ENCODE measurements at regions not wholly inside any gene's neighbourhood (a gene's known extent, or its start where the extent isn't known, plus 50 kb on each side); places are given as distances from the start of the nearest gene placed in this dataset.
A peak's percentile ranks its signal among the peaks of the same experiment; 100 is the strongest.

GRCh38 chr11:81825346-81825745 is 908.3 kb downstream of the FAM181B start:
- Histone ChIP-seq H2BK120ac (ENCODE audit: low read depth, low read length) (no peak overlapping the region), H3K9ac (ENCODE audit: low read depth, low read length, poor library complexity) (no peak overlapping the region), H2BK15ac (ENCODE audit: low read length) (no peak overlapping the region), H2AK5ac (ENCODE audit: low read depth, low read length) (no peak overlapping the region), H3K23ac (ENCODE audit: low read depth, low read length, poor library complexity) (no peak overlapping the region), H3K4me3 (ENCODE audit: low read length in 2 of 2) (peak overlapping the region in 1 of 2 donors; percentile 40), H2AFZ (ENCODE audit: low read length) (no peak overlapping the region), H4K91ac (ENCODE audit: low read depth, low read length, poor library complexity) (no peak overlapping the region), H3K4me2 (ENCODE audit: insufficient read depth, low read length, poor library complexity, severe bottlenecking) (no peak overlapping the region), H3K14ac (ENCODE audit: low read length) (no peak overlapping the region), H2BK12ac (ENCODE audit: low read length) (no peak overlapping the region), H3K18ac (ENCODE audit: low read length) (no peak overlapping the region), H3K4me1 (ENCODE audit: control insufficient read depth in 2 of 2, insufficient read depth in 1 of 2, low read depth in 1 of 2, low read length in 2 of 2) (no peaks in the 10 kb centered on the region), H2BK5ac (ENCODE audit: low read length) (no peak overlapping the region), H4K8ac (ENCODE audit: low read depth, low read length) (no peak overlapping the region), H3K4ac (ENCODE audit: low read length) (no peak overlapping the region), H3K9me3 (replicated peaks in 1 of 2; ENCODE audit: control insufficient read depth in 2 of 2, insufficient read depth in 1 of 2, low read depth in 1 of 2, low read length in 2 of 2) (no peaks in the 10 kb centered on the region), H3K79me1 (ENCODE audit: low read depth, low read length) (no peaks in the 10 kb centered on the region), H3K27ac (replicated peaks; ENCODE audit: low read length) (no peak overlapping the region), H3K27me3 (ENCODE audit: control insufficient read depth in 3 of 3, insufficient read depth in 3 of 3, low read depth in 1 of 3, low read length in 3 of 3) (no peaks in the 10 kb centered on the region), H3K36me3 (replicated peaks in 1 of 2; ENCODE audit: control insufficient read depth in 2 of 2, insufficient read depth in 2 of 2, low read length in 2 of 2) (no peaks in the 10 kb centered on the region)
- no peak for DNase-seq (ENCODE audit: low spot score)

DNA sequence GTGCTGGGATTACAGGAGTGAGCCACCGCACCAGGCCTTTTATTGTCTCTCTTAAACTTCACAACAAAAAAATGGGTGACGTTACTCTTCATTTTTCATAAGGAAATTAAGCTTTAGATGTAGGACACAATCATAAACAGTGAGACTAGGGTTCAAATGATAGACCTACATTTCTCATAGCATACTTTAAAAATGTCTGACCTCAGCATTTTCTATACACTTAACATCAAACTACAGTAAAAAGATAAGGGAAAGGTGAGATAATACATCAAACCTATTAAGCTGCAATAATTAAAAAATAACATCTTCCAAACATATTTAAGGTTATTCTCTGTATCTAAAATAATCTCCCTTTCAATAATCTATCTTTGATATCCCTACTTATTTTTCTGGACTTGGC is 914.2 kb downstream of the FAM181B start:
- no peak overlapping the region for H2AFZ ChIP-seq (ENCODE audit: low read length)
- no peak overlapping the region for H2BK120ac ChIP-seq (ENCODE audit: low read depth, low read length)
- no peak overlapping the region for H3K23ac ChIP-seq (ENCODE audit: low read depth, low read length, poor library complexity)
- no peak overlapping the region for H4K91ac ChIP-seq (ENCODE audit: low read depth, low read length, poor library complexity)
- no peak overlapping the region for H3K18ac ChIP-seq (ENCODE audit: low read length)
- no peak overlapping the region for H3K14ac ChIP-seq (ENCODE audit: low read length)
- H3K4ac ChIP-seq (ENCODE audit: low read length), result no peak overlapping the region
- no peak overlapping the region for H3K4me2 ChIP-seq (ENCODE audit: insufficient read depth, low read length, poor library complexity, severe bottlenecking)
- H3K9me3 ChIP-seq (replicated peaks in 1 of 2; ENCODE audit: control insufficient read depth in 2 of 2, insufficient read depth in 1 of 2, low read depth in 1 of 2, low read length in 2 of 2), result no peaks in the 10 kb centered on the region
- H4K8ac ChIP-seq (ENCODE audit: low read depth, low read length), result no peak overlapping the region
- WGBS, 2 donors (ENCODE audit: extremely low coverage in 2 of 2, insufficient read length in 2 of 2, insufficient replicate concordance in 1 of 2), result no CpG with 5 or more reads among the region's 2 CpGs
- no peak overlapping the region for H2BK12ac ChIP-seq (ENCODE audit: low read length)
- H2BK5ac ChIP-seq (ENCODE audit: low read length), result no peak overlapping the region
- DNase-seq (ENCODE audit: low spot score), result no peak
- H3K4me3 ChIP-seq (ENCODE audit: low read length in 2 of 2), result no peak overlapping the region
- H3K9ac ChIP-seq (ENCODE audit: low read depth, low read length, poor library complexity), result no peak overlapping the region
- no peaks in the 10 kb centered on the region for H3K4me1 ChIP-seq (ENCODE audit: control insufficient read depth in 2 of 2, insufficient read depth in 1 of 2, low read depth in 1 of 2, low read length in 2 of 2)
- H2AK5ac ChIP-seq (ENCODE audit: low read depth, low read length), result no peak overlapping the region
- H3K79me1 ChIP-seq (ENCODE audit: low read depth, low read length), result no peaks in the 10 kb centered on the region
- no peak overlapping the region for H2BK15ac ChIP-seq (ENCODE audit: low read length)
- no peak overlapping the region for H3K27ac ChIP-seq (replicated peaks; ENCODE audit: low read length)
- no peaks in the 10 kb centered on the region for H3K36me3 ChIP-seq (replicated peaks in 1 of 2; ENCODE audit: control insufficient read depth in 2 of 2, insufficient read depth in 2 of 2, low read length in 2 of 2)
- no peaks in the 10 kb centered on the region for H3K27me3 ChIP-seq (ENCODE audit: control insufficient read depth in 3 of 3, insufficient read depth in 3 of 3, low read depth in 1 of 3, low read length in 3 of 3)

DNA sequence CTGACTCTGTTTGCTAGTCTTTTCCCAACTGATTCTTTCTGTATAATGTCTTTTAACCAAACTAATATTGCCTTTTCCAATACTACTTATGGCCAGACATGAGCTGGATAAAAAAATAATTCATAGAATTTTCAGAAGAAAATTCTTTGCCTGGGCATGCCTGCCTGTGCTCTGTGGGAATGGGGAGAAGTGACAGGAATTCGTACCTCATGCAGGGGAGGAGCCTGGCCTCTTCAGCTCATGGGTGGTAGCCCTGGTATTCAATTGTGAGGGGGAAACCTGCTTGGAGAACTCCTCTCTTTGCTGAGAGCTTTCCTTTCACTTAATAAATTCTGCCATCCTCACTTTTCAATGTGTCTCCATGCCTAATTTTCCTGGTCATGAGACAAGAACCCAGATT is 928.8 kb downstream of the FAM181B start:
- no peak overlapping the region for H2AK5ac ChIP-seq (ENCODE audit: low read depth, low read length)
- no peak overlapping the region for H2BK120ac ChIP-seq (ENCODE audit: low read depth, low read length)
- H3K23ac ChIP-seq (ENCODE audit: low read depth, low read length, poor library complexity), result no peak overlapping the region
- no peaks in the 10 kb centered on the region for H3K4me1 ChIP-seq (ENCODE audit: control insufficient read depth in 2 of 2, insufficient read depth in 1 of 2, low read depth in 1 of 2, low read length in 2 of 2)
- no peak overlapping the region for H4K8ac ChIP-seq (ENCODE audit: low read depth, low read length)
- H2AFZ ChIP-seq (ENCODE audit: low read length), result peak overlapping the region; percentile 24
- H3K9me3 ChIP-seq (replicated peaks in 1 of 2; ENCODE audit: control insufficient read depth in 2 of 2, insufficient read depth in 1 of 2, low read depth in 1 of 2, low read length in 2 of 2), result no peaks in the 10 kb centered on the region
- no peak overlapping the region for H2BK12ac ChIP-seq (ENCODE audit: low read length)
- H4K91ac ChIP-seq (ENCODE audit: low read depth, low read length, poor library complexity), result no peak overlapping the region
- no peaks in the 10 kb centered on the region for H3K79me1 ChIP-seq (ENCODE audit: low read depth, low read length)
- WGBS, 2 donors (ENCODE audit: extremely low coverage in 2 of 2, insufficient read length in 2 of 2, insufficient replicate concordance in 1 of 2), result no CpG with 5 or more reads among the region's 1 CpG
- H3K27ac ChIP-seq (replicated peaks; ENCODE audit: low read length), result no peak overlapping the region
- no peak overlapping the region for H2BK5ac ChIP-seq (ENCODE audit: low read length)
- H3K27me3 ChIP-seq (ENCODE audit: control insufficient read depth in 3 of 3, insufficient read depth in 3 of 3, low read depth in 1 of 3, low read length in 3 of 3), result no peaks in the 10 kb centered on the region
- no peaks in the 10 kb centered on the region for H3K36me3 ChIP-seq (replicated peaks in 1 of 2; ENCODE audit: control insufficient read depth in 2 of 2, insufficient read depth in 2 of 2, low read length in 2 of 2)
- no peak overlapping the region for H3K14ac ChIP-seq (ENCODE audit: low read length)
- no peak overlapping the region for H2BK15ac ChIP-seq (ENCODE audit: low read length)
- no peak overlapping the region for H3K9ac ChIP-seq (ENCODE audit: low read depth, low read length, poor library complexity)
- H3K4ac ChIP-seq (ENCODE audit: low read length), result no peak overlapping the region
- no peak for DNase-seq (ENCODE audit: low spot score)
- no peak overlapping the region for H3K4me2 ChIP-seq (ENCODE audit: insufficient read depth, low read length, poor library complexity, severe bottlenecking)
- no peak overlapping the region for H3K4me3 ChIP-seq (ENCODE audit: low read length in 2 of 2)
- no peak overlapping the region for H3K18ac ChIP-seq (ENCODE audit: low read length)

DNA sequence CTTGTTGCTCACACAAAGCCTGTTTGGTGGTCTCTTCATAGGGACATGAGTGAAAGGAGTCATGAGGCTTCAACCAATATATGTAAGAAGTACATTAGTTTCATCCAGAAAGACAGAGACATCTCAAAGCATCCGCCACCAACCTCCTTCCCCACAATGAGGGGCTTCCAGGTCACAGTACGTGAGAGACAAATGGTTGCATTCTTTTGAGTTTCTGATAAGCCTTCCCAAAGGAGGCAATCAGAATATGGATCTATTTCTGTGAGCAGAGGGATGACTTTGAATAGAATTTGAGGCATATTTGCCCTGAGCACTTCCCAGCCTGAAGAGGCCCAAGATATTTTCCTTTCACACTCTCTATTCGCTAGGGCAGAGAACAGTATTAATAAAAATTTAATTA is 931.1 kb downstream of the FAM181B start:
- no peaks in the 10 kb centered on the region for H3K79me1 ChIP-seq (ENCODE audit: low read depth, low read length)
- no peak overlapping the region for H3K27ac ChIP-seq (replicated peaks; ENCODE audit: low read length)
- H3K23ac ChIP-seq (ENCODE audit: low read depth, low read length, poor library complexity), result no peak overlapping the region
- no peak overlapping the region for H4K8ac ChIP-seq (ENCODE audit: low read depth, low read length)
- H3K4me1 ChIP-seq (ENCODE audit: control insufficient read depth in 2 of 2, insufficient read depth in 1 of 2, low read depth in 1 of 2, low read length in 2 of 2), result no peaks in the 10 kb centered on the region
- no peak overlapping the region for H2BK15ac ChIP-seq (ENCODE audit: low read length)
- no peak overlapping the region for H3K18ac ChIP-seq (ENCODE audit: low read length)
- H3K4me2 ChIP-seq (ENCODE audit: insufficient read depth, low read length, poor library complexity, severe bottlenecking), result no peak overlapping the region
- H2AFZ ChIP-seq (ENCODE audit: low read length), result no peak overlapping the region
- H3K36me3 ChIP-seq (replicated peaks in 1 of 2; ENCODE audit: control insufficient read depth in 2 of 2, insufficient read depth in 2 of 2, low read length in 2 of 2), result no peaks in the 10 kb centered on the region
- no CpG with 5 or more reads among the region's 3 CpGs for WGBS, 2 donors (ENCODE audit: extremely low coverage in 2 of 2, insufficient read length in 2 of 2, insufficient replicate concordance in 1 of 2)
- no peak overlapping the region for H2BK5ac ChIP-seq (ENCODE audit: low read length)
- no peak overlapping the region for H3K4me3 ChIP-seq (ENCODE audit: low read length in 2 of 2)
- no peak overlapping the region for H3K9ac ChIP-seq (ENCODE audit: low read depth, low read length, poor library complexity)
- no peak overlapping the region for H3K14ac ChIP-seq (ENCODE audit: low read length)
- no peak overlapping the region for H4K91ac ChIP-seq (ENCODE audit: low read depth, low read length, poor library complexity)
- H2AK5ac ChIP-seq (ENCODE audit: low read depth, low read length), result no peak overlapping the region
- H3K27me3 ChIP-seq (ENCODE audit: control insufficient read depth in 3 of 3, insufficient read depth in 3 of 3, low read depth in 1 of 3, low read length in 3 of 3), result no peaks in the 10 kb centered on the region
- no peak overlapping the region for H2BK120ac ChIP-seq (ENCODE audit: low read depth, low read length)
- DNase-seq (ENCODE audit: low spot score), result no peak
- no peak overlapping the region for H2BK12ac ChIP-seq (ENCODE audit: low read length)
- H3K9me3 ChIP-seq (replicated peaks in 1 of 2; ENCODE audit: control insufficient read depth in 2 of 2, insufficient read depth in 1 of 2, low read depth in 1 of 2, low read length in 2 of 2), result no peaks in the 10 kb centered on the region
- no peak overlapping the region for H3K4ac ChIP-seq (ENCODE audit: low read length)
